ENCODE measurements at regions not wholly inside any gene's neighbourhood (a gene's known extent, or its start where the extent isn't known, plus 50 kb on each side); places are given as distances from the start of the nearest gene placed in this dataset.

- no peak for TF ChIP-seq JUND (IDR thresholded peaks at IDR 0.05; ENCODE audit: low read depth)
- in situ Hi-C loops (cut with HindIII; ENCODE audit: low pct_unique_long_range_greater_than_20kb, low sequenced_read_pairs) = no loop called here
Observed at GRCh38 chr2:47315475-47315874, 53.6 kb upstream of the EPCAM start.

GRCh38 chr2:47313728-47314127 is 55.4 kb upstream of the EPCAM start:
- in situ Hi-C loops (cut with HindIII; ENCODE audit: low pct_unique_long_range_greater_than_20kb, low sequenced_read_pairs) = no loop called here
- no peak for TF ChIP-seq JUND (IDR thresholded peaks at IDR 0.05; ENCODE audit: low read depth)
- DNase-seq (ENCODE audit: low read depth in 1 of 2, low spot score in 1 of 2) = no peak

More at GRCh38 chr2:47315475-47315874, 53.6 kb upstream of the EPCAM start:
- no peak for DNase-seq (ENCODE audit: low read depth in 1 of 2, low spot score in 1 of 2)

- TF ChIP-seq JUND (IDR thresholded peaks at IDR 0.05; ENCODE audit: low read depth) = no peak
- in situ Hi-C loops (cut with HindIII; ENCODE audit: low pct_unique_long_range_greater_than_20kb, low sequenced_read_pairs) = no loop called here
- DNase-seq (ENCODE audit: low read depth in 1 of 2, low spot score in 1 of 2) = no peak
Observed at GRCh38 chr2:47313141-47313691, 55.9 kb upstream of the EPCAM start.

- no peak for TF ChIP-seq JUND (IDR thresholded peaks at IDR 0.05; ENCODE audit: low read depth)
- in situ Hi-C loops (cut with HindIII; ENCODE audit: low pct_unique_long_range_greater_than_20kb, low sequenced_read_pairs) = no loop called here
- no peak for DNase-seq (ENCODE audit: low read depth in 1 of 2, low spot score in 1 of 2)
Observed at GRCh38 chr2:47312491-47312850, 56.6 kb upstream of the EPCAM start.

GRCh38 chr2:47311764-47312490 is 57.2 kb upstream of the EPCAM start:
- no peak for DNase-seq (ENCODE audit: low read depth in 1 of 2, low spot score in 1 of 2)
- no peak for TF ChIP-seq JUND (IDR thresholded peaks at IDR 0.05; ENCODE audit: low read depth)
- in situ Hi-C loops (cut with HindIII; ENCODE audit: low pct_unique_long_range_greater_than_20kb, low sequenced_read_pairs) = no loop called here

- no peak for TF ChIP-seq JUND (IDR thresholded peaks at IDR 0.05; ENCODE audit: low read depth)
- no peak for DNase-seq (ENCODE audit: low read depth in 1 of 2, low spot score in 1 of 2)
- in situ Hi-C loops (cut with HindIII; ENCODE audit: low pct_unique_long_range_greater_than_20kb, low sequenced_read_pairs) = no loop called here
Observed at GRCh38 chr2:47310801-47311560, 58.1 kb upstream of the EPCAM start.

- in situ Hi-C loops (cut with HindIII; ENCODE audit: low pct_unique_long_range_greater_than_20kb, low sequenced_read_pairs) = no loop called here
- no peak for TF ChIP-seq JUND (IDR thresholded peaks at IDR 0.05; ENCODE audit: low read depth)
- no peak for DNase-seq (ENCODE audit: low read depth in 1 of 2, low spot score in 1 of 2)
Observed at GRCh38 chr2:47309952-47310800, 58.9 kb upstream of the EPCAM start.

GRCh38 chr2:47309472-47309951 is 59.6 kb upstream of the EPCAM start:
- DNase-seq (ENCODE audit: low read depth in 1 of 2, low spot score in 1 of 2) = no peak
- in situ Hi-C loops (cut with HindIII; ENCODE audit: low pct_unique_long_range_greater_than_20kb, low sequenced_read_pairs) = no loop called here

GRCh38 chr2:47307066-47307465 is 62.0 kb upstream of the EPCAM start:
- peak in 1 of 2 experiments; percentile 30 for DNase-seq (ENCODE audit: low read depth in 1 of 2, low spot score in 1 of 2)
- in situ Hi-C loops (cut with HindIII; ENCODE audit: low pct_unique_long_range_greater_than_20kb, low sequenced_read_pairs) = no loop called here
- no peak for TF ChIP-seq JUND (IDR thresholded peaks at IDR 0.05; ENCODE audit: low read depth)

More at GRCh38 chr2:47309472-47309951, 59.6 kb upstream of the EPCAM start:
- TF ChIP-seq JUND (IDR thresholded peaks at IDR 0.05; ENCODE audit: low read depth) = no peak

- TF ChIP-seq JUND (IDR thresholded peaks at IDR 0.05; ENCODE audit: low read depth) = no peak
- peak in 1 of 2 experiments; percentile 17 for DNase-seq (ENCODE audit: low read depth in 1 of 2, low spot score in 1 of 2)
- in situ Hi-C loops (cut with HindIII; ENCODE audit: low pct_unique_long_range_greater_than_20kb, low sequenced_read_pairs) = no loop called here
Observed at GRCh38 chr2:47304654-47305053, 64.5 kb upstream of the EPCAM start.

- in situ Hi-C loops (cut with HindIII; ENCODE audit: low pct_unique_long_range_greater_than_20kb, low sequenced_read_pairs) = no loop called here
- no peak for TF ChIP-seq JUND (IDR thresholded peaks at IDR 0.05; ENCODE audit: low read depth)
- no peak for DNase-seq (ENCODE audit: low read depth in 1 of 2, low spot score in 1 of 2)
Observed at GRCh38 chr2:47303341-47304148, 65.6 kb upstream of the EPCAM start.

Measured in T47D (cell line).